Transverse colon (tissue), 4 donors: ENCODE measurements at regions not wholly inside any gene's neighbourhood (a gene's known extent, or its start where the extent isn't known, plus 50 kb on each side); places are given as distances from the start of the nearest gene placed in this dataset.

Experiments used
- DNase-seq: peaks from one replicate; pipeline ENCODE4 v3.0.0-alpha.2; 2019
- H3K27ac ChIP-seq, 4 donors: fragments of 200-600 bp; sonication (generic); 2 replicates each; pipeline ENCODE4 v1.5.1; 2016 to 2018; ENCODE audit warnings: inconsistent platforms in 4 of 4
- H3K27me3 ChIP-seq: fragments of 200-600 bp; sonication (generic); 2 replicates; pipeline ENCODE4 v1.5.1; 2017; ENCODE audit warnings: inconsistent platforms
- H3K36me3 ChIP-seq, 4 donors: fragments of 200-600 bp; sonication (generic); 2 replicates each; pipeline ENCODE4 v1.5.1; 2017 to 2019; ENCODE audit warnings: inconsistent platforms in 4 of 4
- H3K4me1 ChIP-seq, 4 donors: fragments of 200-600 bp; sonication (generic); 2 replicates each; pipeline ENCODE4 v1.5.1; 2017 to 2020; ENCODE audit warnings: inconsistent platforms in 4 of 4
- H3K4me3 ChIP-seq, 4 donors: fragments of 200-600 bp; sonication (generic); 1 replicate in 1 of 4; 2 replicates in 3 of 4; pipeline versions ENCODE4 v1.5.1 to v1.6.1; 2017 to 2019; ENCODE audit warnings: inconsistent platforms in 4 of 4
- H3K9me3 ChIP-seq, 2 donors: fragments of 200-600 bp; sonication (generic); 2 replicates each; pipeline ENCODE4 v1.5.1; 2017 to 2019; ENCODE audit warnings: inconsistent platforms in 2 of 2
- EP300 ChIP-seq: sonication (generic); formaldehyde crosslinking; IDR thresholded peaks from one replicate; pipeline ENCODE4 v1.6.1; 2017; ENCODE audit warnings: antibody characterized with exemption, low read depth
- POLR2A ChIP-seq: fragments of 450-650 bp; IDR thresholded peaks from one replicate; pipeline ENCODE4 v1.6.1; 2016; ENCODE audit warnings: antibody characterized with exemption, mild to moderate bottlenecking, moderate library complexity
- POLR2AphosphoS5 ChIP-seq, 3 donors: sonication (generic); formaldehyde crosslinking; IDR thresholded peaks; one replicate each; pipeline ENCODE4 v1.6.1; 2016; ENCODE audit warnings: antibody characterized with exemption in 3 of 3
- WGBS, 2 donors: methylation state at CpG; one replicate each; pipeline ENCODE4 v1.1.5; 2018; ENCODE audit warnings: low coverage in 1 of 2; 5-methylcytosine and 5-hydroxymethylcytosine counted together
- in situ Hi-C, 4 donors: fragments of 200-750 bp; cut with MboI; loops; one replicate each; pipeline versions ENCODE4 v1.15.0 to v1.15.1; 2017; ENCODE audit warnings: low sequenced_read_pairs in 3 of 4, low pct_ligation_motif_present in 1 of 4, low pct_unique_long_range_greater_than_20kb in 1 of 4
- intact Hi-C: fragments of 100-400 bp; cut with DNase I; formaldehyde crosslinking; loops from one replicate; pipeline ENCODE4 v1.15.1; 2023; ENCODE audit warnings: low total_unique reads
- TF ChIP-seq, protein P1 (sequence below), 5 experiments: fragments of 200-600 bp in 3 of 5; fragments of 450-650 bp in 2 of 5; sonication (generic) in 3 of 5; IDR thresholded peaks; 1 replicate in 2 of 5; 2 replicates in 3 of 5; pipeline ENCODE4 v1.5.1; 2016 to 2017; ENCODE audit warnings: antibody characterized with exemption in 5 of 5, inconsistent platforms in 3 of 5, mild to moderate bottlenecking in 2 of 5, moderate library complexity in 1 of 5

DNA sequence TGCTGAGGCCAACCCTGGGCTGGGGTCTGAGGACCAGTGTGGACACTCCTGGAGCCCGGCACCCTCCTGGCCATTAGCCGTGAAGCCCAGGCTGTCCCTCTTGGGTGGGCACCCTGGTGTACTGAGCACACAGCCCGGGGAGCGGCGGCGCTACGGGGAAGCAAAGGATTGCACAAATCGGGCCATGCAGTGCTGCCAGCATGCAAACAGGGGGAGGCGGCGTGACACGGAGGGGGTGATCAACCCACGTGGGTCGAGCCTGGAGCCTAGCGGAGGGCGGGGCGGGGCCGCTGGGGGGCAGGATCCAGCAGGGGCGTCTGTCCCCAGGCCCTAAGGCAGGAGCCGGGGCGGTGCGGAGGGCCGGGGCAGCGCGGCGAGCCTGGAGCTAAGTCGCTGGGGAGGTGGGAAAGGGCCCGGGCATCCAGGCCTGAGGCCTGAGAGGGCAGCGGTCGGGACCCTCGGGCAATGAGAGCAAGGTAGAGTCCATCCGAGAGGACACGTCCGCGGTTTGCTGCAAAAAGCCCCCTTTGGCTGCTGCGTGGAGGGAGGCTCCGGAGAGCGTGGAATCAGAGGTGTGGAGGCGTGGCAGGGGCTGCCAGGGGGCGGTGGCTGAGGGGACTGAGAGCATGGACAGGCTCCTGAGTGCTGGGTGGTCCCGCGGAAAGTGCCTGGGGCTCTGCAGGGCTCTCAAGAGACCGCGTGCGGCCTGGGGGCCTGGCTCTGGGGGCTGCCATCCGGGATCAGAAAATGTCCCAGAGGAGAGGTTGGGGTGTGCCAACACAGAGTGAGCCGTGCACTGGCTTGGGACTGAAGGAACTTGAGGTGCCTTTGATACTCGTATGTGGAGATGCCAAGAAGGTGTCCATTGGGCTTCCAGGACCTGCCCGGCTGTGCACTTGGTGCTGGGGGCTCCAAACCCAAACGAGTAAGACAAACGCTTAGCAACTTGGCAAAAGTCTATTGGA, 94.2 kb downstream of the BARX1 start:
- Histone ChIP-seq H3K27ac (no peak overlapping the region), H3K36me3 (no peaks in the 10 kb centered on the region), H3K9me3 (no peaks in the 10 kb centered on the region), H3K27me3 (peaks cover 47% of the 10 kb centered on the region), H3K4me1 (no peaks in the 10 kb centered on the region), H3K4me3 (no peak overlapping the region)
- no peak for DNase-seq
- TF ChIP-seq POLR2A (no peak), POLR2AphosphoS5 (IDR thresholded peaks at IDR 0.05) (no peak), EP300 (no peak)
- TF ChIP-seq, protein P1, sequence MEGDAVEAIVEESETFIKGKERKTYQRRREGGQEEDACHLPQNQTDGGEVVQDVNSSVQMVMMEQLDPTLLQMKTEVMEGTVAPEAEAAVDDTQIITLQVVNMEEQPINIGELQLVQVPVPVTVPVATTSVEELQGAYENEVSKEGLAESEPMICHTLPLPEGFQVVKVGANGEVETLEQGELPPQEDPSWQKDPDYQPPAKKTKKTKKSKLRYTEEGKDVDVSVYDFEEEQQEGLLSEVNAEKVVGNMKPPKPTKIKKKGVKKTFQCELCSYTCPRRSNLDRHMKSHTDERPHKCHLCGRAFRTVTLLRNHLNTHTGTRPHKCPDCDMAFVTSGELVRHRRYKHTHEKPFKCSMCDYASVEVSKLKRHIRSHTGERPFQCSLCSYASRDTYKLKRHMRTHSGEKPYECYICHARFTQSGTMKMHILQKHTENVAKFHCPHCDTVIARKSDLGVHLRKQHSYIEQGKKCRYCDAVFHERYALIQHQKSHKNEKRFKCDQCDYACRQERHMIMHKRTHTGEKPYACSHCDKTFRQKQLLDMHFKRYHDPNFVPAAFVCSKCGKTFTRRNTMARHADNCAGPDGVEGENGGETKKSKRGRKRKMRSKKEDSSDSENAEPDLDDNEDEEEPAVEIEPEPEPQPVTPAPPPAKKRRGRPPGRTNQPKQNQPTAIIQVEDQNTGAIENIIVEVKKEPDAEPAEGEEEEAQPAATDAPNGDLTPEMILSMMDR (IDR thresholded peaks at IDR 0.05), result no peak
- WGBS, 2 donors, result 40% methylated on average over 38 of the region's 50 CpGs; no CpG with 5 or more reads in 1 of the 2 donors
- in situ Hi-C loops, result no loop called here
- intact Hi-C loops, result no loop called here

DNA sequence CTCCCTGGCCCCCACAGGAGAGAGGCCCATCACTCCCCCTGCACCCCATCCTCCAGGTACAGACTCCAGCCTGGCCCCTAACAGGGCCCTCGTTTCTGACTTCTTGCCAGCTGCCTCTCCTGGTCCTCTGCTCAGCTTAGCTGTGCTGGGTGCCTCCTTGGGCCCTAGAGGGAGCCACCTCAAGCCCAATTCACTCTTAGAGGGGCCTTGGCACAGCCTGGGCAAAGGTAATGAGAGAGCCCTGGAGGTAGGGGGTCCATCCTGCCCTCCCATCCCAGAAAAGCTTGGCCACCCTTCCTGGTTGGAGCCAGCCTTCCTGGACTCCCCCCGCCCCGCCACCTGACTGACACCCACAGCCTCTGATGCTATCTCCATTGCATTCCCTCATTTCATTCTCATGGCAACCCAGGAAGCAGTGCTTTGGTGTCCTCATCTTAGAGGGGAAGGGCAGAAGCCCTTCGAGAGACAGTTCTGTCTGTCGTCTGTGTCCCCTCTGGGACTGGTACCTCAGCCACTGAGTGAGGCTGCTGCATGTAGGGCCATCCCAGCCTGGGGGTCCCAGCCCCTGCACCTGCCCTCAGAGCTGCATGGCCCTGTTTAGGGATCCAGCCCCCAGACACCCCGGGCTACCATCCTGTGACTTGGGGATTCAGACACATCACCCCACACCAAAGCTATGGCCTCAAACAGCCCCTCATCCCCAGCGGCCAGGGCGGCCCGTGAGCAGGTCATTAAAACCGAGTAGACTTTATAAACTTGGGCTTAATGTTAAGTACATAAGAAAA, 95.5 kb downstream of the BARX1 start:
- TF ChIP-seq POLR2AphosphoS5 (IDR thresholded peaks at IDR 0.05), result no peak
- no peak for TF ChIP-seq POLR2A
- TF ChIP-seq, protein P1 (IDR thresholded peaks at IDR 0.05), result no peak
- TF ChIP-seq EP300, result no peak
- intact Hi-C loops, result no loop called here
- Histone ChIP-seq H3K36me3 (no peaks in the 10 kb centered on the region), H3K4me1 (no peaks in the 10 kb centered on the region), H3K27me3 (peaks cover 42% of the 10 kb centered on the region), H3K27ac (no peak overlapping the region), H3K4me3 (no peak overlapping the region), H3K9me3 (no peaks in the 10 kb centered on the region)
- no peak for DNase-seq
- in situ Hi-C loops, result no loop called here
- WGBS, 2 donors, result 70% methylated on average over 10 of the region's 10 CpGs; no CpG with 5 or more reads in 1 of the 2 donors

DNA sequence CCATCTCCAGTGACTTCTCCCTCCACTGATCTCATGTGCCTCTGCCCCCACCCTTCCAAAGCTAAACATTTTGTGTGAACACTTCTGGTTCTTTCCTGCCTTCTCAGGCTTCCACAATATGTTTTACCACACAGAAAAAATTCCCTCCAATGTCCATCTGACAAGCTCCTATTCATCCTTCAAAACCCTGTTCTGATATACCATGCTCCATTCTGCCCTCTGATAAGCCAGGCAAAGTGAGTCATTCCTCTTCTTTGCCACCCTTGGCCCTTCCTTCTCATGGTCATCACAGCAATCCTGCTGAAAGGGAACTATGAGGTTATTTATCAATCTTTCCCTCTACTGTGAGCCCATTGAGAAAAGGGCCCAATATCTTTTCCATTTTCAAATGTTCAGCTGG, 97.6 kb downstream of the BARX1 start:
- Histone ChIP-seq H3K27ac (no peak overlapping the region), H3K4me1 (no peaks in the 10 kb centered on the region), H3K36me3 (no peaks in the 10 kb centered on the region), H3K27me3 (peaks cover 46% of the 10 kb centered on the region), H3K9me3 (no peaks in the 10 kb centered on the region), H3K4me3 (no peak overlapping the region)
- intact Hi-C loops (no loop called here), in situ Hi-C loops (no loop called here)
- no peak for TF ChIP-seq EP300
- no peak for DNase-seq

DNA sequence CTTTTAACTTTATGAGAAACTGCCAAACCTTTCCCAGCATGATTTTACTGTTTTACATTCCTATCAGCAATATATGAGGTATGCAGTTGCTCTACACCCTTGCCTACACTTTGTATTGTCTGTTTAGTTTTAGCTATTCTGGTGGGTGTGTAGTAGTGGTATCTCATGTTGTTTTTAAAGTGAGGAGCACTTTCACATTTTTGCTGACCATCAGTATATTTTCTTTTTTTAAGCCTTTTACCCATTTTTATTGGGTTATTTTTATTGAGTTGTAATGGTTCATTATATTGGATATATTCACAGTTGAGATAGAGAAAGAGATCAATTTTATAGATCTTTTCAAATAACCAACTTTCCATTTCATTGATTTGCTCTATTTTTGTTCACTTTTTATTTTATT, 102.4 kb downstream of the BARX1 start:
- Histone ChIP-seq H3K4me3 (no peak overlapping the region), H3K9me3 (no peaks in the 10 kb centered on the region), H3K36me3 (no peaks in the 10 kb centered on the region), H3K27me3 (peaks cover 25% of the 10 kb centered on the region), H3K27ac (no peak overlapping the region), H3K4me1 (no peaks in the 10 kb centered on the region)
- intact Hi-C loops, result no loop called here
- in situ Hi-C loops, result no loop called here
- TF ChIP-seq EP300, result no peak
- no peak for TF ChIP-seq POLR2A
- TF ChIP-seq, protein P1 (IDR thresholded peaks at IDR 0.05), result no peak
- TF ChIP-seq POLR2AphosphoS5 (IDR thresholded peaks at IDR 0.05), result no peak
- DNase-seq, result no peak
